ENCODE measurements at regions not wholly inside any gene's neighbourhood (a gene's known extent, or its start where the extent isn't known, plus 50 kb on each side); places are given as distances from the start of the nearest gene placed in this dataset.

DNA sequence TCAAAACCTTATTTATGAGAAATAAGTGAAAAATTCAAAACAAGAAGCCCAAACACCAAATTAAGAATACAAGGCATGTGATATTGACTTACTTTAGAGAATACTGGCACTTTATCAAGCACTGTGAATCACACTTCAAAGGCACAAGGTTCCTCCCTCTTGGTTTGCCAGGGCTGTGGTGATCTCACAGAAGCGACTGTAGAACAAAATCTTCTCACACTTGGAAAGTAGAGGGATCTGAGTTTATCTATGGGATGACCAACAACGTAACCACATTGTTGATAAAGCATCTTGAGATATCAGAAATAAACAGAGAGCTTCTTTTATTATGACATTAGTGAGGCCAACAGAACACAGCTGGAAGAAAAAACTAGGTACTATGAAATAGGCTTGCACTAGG lies 295.9 kb downstream of the NFIB start:
- TF ChIP-seq EZH2 (IDR thresholded peaks at IDR 0.05; ENCODE audit: borderline replicate concordance, control insufficient read depth, low read depth, low read length): no peak
- TF ChIP-seq, protein P1, sequence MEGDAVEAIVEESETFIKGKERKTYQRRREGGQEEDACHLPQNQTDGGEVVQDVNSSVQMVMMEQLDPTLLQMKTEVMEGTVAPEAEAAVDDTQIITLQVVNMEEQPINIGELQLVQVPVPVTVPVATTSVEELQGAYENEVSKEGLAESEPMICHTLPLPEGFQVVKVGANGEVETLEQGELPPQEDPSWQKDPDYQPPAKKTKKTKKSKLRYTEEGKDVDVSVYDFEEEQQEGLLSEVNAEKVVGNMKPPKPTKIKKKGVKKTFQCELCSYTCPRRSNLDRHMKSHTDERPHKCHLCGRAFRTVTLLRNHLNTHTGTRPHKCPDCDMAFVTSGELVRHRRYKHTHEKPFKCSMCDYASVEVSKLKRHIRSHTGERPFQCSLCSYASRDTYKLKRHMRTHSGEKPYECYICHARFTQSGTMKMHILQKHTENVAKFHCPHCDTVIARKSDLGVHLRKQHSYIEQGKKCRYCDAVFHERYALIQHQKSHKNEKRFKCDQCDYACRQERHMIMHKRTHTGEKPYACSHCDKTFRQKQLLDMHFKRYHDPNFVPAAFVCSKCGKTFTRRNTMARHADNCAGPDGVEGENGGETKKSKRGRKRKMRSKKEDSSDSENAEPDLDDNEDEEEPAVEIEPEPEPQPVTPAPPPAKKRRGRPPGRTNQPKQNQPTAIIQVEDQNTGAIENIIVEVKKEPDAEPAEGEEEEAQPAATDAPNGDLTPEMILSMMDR (IDR thresholded peaks at IDR 0.05 in 2 of 3, conservative IDR thresholded peaks at IDR 0.05 in 1 of 3; ENCODE audit: control insufficient read depth in 2 of 3, extremely low read depth in 1 of 3, insufficient read depth in 1 of 3, low read depth in 3 of 3, low read length in 3 of 3): no peak
- TF ChIP-seq CBX3 (IDR thresholded peaks at IDR 0.05; ENCODE audit: borderline replicate concordance, low read depth): no peak
- no peak for TF ChIP-seq CEBPB (IDR thresholded peaks at IDR 0.05; ENCODE audit: borderline replicate concordance in 1 of 2, low read depth in 2 of 2, low read length in 2 of 2)
- TF ChIP-seq, protein P2, sequence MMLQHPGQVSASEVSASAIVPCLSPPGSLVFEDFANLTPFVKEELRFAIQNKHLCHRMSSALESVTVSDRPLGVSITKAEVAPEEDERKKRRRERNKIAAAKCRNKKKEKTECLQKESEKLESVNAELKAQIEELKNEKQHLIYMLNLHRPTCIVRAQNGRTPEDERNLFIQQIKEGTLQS (IDR thresholded peaks at IDR 0.05; ENCODE audit: borderline replicate concordance, extremely low read depth, low read depth, low read length): no peak
- TF ChIP-seq RCOR1 (conservative IDR thresholded peaks at IDR 0.05; ENCODE audit: low read depth, low read length): no peak
- no peak for TF ChIP-seq POLR2A (IDR thresholded peaks at IDR 0.05; ENCODE audit: low read depth, low read length)
- TF ChIP-seq BHLHE40 (IDR thresholded peaks at IDR 0.05; ENCODE audit: borderline replicate concordance in 1 of 2, low read depth in 2 of 2, low read length in 1 of 2): no peak
- no peak for TF ChIP-seq ZNF384 (IDR thresholded peaks at IDR 0.05; ENCODE audit: borderline replicate concordance, low read depth, low read length)
- TF ChIP-seq, protein P3, sequence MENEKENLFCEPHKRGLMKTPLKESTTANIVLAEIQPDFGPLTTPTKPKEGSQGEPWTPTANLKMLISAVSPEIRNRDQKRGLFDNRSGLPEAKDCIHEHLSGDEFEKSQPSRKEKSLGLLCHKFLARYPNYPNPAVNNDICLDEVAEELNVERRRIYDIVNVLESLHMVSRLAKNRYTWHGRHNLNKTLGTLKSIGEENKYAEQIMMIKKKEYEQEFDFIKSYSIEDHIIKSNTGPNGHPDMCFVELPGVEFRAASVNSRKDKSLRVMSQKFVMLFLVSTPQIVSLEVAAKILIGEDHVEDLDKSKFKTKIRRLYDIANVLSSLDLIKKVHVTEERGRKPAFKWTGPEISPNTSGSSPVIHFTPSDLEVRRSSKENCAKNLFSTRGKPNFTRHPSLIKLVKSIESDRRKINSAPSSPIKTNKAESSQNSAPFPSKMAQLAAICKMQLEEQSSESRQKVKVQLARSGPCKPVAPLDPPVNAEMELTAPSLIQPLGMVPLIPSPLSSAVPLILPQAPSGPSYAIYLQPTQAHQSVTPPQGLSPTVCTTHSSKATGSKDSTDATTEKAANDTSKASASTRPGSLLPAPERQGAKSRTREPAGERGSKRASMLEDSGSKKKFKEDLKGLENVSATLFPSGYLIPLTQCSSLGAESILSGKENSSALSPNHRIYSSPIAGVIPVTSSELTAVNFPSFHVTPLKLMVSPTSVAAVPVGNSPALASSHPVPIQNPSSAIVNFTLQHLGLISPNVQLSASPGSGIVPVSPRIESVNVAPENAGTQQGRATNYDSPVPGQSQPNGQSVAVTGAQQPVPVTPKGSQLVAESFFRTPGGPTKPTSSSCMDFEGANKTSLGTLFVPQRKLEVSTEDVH (IDR thresholded peaks at IDR 0.05; ENCODE audit: low read depth, partially characterized antibody): no peak
- TF ChIP-seq PAX5 (IDR thresholded peaks at IDR 0.05; ENCODE audit: borderline replicate concordance, low read depth, low read length): no peak
- no peak for TF ChIP-seq SRF (IDR thresholded peaks at IDR 0.05; ENCODE audit: low read depth in 2 of 2, low read length in 2 of 2)
- TF ChIP-seq CHD4 (IDR thresholded peaks at IDR 0.05): no peak
